ENCODE measurements at regions not wholly inside any gene's neighbourhood (a gene's known extent, or its start where the extent isn't known, plus 50 kb on each side); places are given as distances from the start of the nearest gene placed in this dataset.

GRCh38 chr2:15845294-15845693 lies 95.1 kb upstream of the MYCN start:
- no peak for DNase-seq

GRCh38 chr2:15845737-15846405 lies 94.5 kb upstream of the MYCN start:
- no peak for DNase-seq

- DNase-seq: no peak
Observed at GRCh38 chr2:15846626-15847025, 93.7 kb upstream of the MYCN start.

GRCh38 chr2:15850534-15850933 lies 89.8 kb upstream of the MYCN start:
- no peak for DNase-seq

- DNase-seq: no peak
Observed at GRCh38 chr2:15851076-15851693, 89.2 kb upstream of the MYCN start.

- DNase-seq: no peak
Observed at GRCh38 chr2:15852811-15853210, 87.5 kb upstream of the MYCN start.

GRCh38 chr2:15853903-15854302 lies 86.4 kb upstream of the MYCN start:
- no peak for DNase-seq

GRCh38 chr2:15855766-15856260 lies 84.5 kb upstream of the MYCN start:
- no peak for DNase-seq

- DNase-seq: no peak
Observed at GRCh38 chr2:15856318-15856717, 84.0 kb upstream of the MYCN start.

GRCh38 chr2:15858466-15858865 lies 81.9 kb upstream of the MYCN start:
- no peak for DNase-seq

- no peak for DNase-seq
Observed at GRCh38 chr2:15860051-15860663, 80.2 kb upstream of the MYCN start.

GRCh38 chr2:15860760-15861159 lies 79.6 kb upstream of the MYCN start:
- no peak for DNase-seq

- no peak for DNase-seq
Observed at GRCh38 chr2:15861172-15861822, 79.1 kb upstream of the MYCN start.

GRCh38 chr2:15861898-15862297 lies 78.5 kb upstream of the MYCN start:
- no peak for DNase-seq

GRCh38 chr2:15863089-15863488 lies 77.3 kb upstream of the MYCN start:
- no peak for DNase-seq

GRCh38 chr2:15863494-15864175 lies 76.7 kb upstream of the MYCN start:
- no peak for DNase-seq

GRCh38 chr2:15864176-15864769 lies 76.1 kb upstream of the MYCN start:
- DNase-seq: no peak

GRCh38 chr2:15865923-15866322 lies 74.4 kb upstream of the MYCN start:
- no peak for DNase-seq

GRCh38 chr2:15866563-15867193 lies 73.7 kb upstream of the MYCN start:
- DNase-seq: no peak

- DNase-seq: no peak
Observed at GRCh38 chr2:15867194-15868171, 72.9 kb upstream of the MYCN start.

- no peak for DNase-seq
Observed at GRCh38 chr2:15868186-15868585, 72.2 kb upstream of the MYCN start.
